ENCODE measurements at regions not wholly inside any gene's neighbourhood (a gene's known extent, or its start where the extent isn't known, plus 50 kb on each side); places are given as distances from the start of the nearest gene placed in this dataset.
"Not testable (repeated sequence)": the region's sequence is repeated elsewhere in the genome, so short reads cannot be mapped to it uniquely, and the experiment has no call there.

DNA sequence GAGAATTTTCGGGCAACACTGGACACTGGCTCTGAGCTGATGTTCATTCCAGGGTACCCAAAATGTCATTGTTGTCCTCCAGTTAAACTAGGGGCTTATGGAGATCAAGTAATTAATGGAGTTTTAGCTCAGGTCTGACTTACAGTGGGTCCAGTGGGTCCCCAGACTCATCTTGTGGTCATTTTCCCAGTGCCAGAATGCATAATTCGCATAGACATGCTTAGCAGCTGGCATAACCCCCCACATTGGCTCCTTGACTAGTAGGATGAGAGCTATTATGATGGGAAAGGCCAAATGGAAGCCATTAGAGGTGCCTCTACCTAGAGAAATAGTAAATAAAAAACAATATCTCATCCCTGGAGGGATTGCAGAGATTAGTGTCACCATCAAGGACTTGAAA, 818.9 kb downstream of the TMTC2 start:
- no peak for DNase-seq
- no peak overlapping the region for H3K4me3 ChIP-seq (ENCODE audit: low read length in 2 of 2)
- intact Hi-C loops (cut with DNase I): no loop called here
- ATAC-seq (ENCODE audit: low FRiP score): no peak
- WGBS, 2 donors: 91 to 94% methylated on average over 2 of the region's 2 CpGs
- H3K36me3 ChIP-seq (ENCODE audit: control insufficient read depth in 1 of 2, insufficient read depth in 2 of 2, low read length in 1 of 2): no peaks in the 10 kb centered on the region
- no peaks in the 10 kb centered on the region for H3K4me1 ChIP-seq (ENCODE audit: control insufficient read depth in 1 of 2, insufficient read depth in 2 of 2, low read length in 2 of 2)
- no peak overlapping the region for H3K27ac ChIP-seq (ENCODE audit: low read depth in 1 of 2, low read length in 2 of 2)
- H3K27me3 ChIP-seq (ENCODE audit: control insufficient read depth in 1 of 2, insufficient read depth in 2 of 2, low read length in 1 of 2): no peaks in the 10 kb centered on the region
- no peaks in the 10 kb centered on the region for H3K9me3 ChIP-seq (ENCODE audit: control insufficient read depth, low read length)

- DNase-seq: not testable (repeated sequence)
These were observed 813.2 kb downstream of the TMTC2 start for GRCh38 chr12:83499894-83500293.

DNA sequence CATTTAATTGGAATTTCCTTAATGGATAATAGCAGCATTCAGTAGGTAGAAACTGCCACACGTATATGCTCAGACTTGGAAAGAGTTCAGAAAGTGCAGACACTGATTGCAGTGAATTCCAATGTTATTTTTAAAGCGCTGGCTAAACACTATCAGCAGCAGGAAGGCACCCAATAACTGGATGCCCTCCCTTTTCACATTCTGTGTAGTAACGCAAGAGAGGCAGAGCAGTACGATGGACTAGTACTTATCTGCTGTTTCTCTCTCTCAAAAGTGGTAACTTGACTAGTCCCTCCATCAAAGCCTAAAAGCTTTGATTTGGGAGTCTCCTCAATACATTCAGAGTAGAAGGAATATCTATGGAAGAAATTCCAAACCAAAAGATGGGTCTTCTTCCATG, 791.0 kb downstream of the TMTC2 start:
- no peaks in the 10 kb centered on the region for H3K9me3 ChIP-seq (ENCODE audit: control insufficient read depth, low read length)
- no peaks in the 10 kb centered on the region for H3K36me3 ChIP-seq (ENCODE audit: control insufficient read depth in 1 of 2, insufficient read depth in 2 of 2, low read length in 1 of 2)
- 4 to 9% methylated on average over 4 of the region's 4 CpGs for WGBS, 2 donors
- no peak for ATAC-seq (ENCODE audit: low FRiP score)
- no peaks in the 10 kb centered on the region for H3K27me3 ChIP-seq (ENCODE audit: control insufficient read depth in 1 of 2, insufficient read depth in 2 of 2, low read length in 1 of 2)
- no peak overlapping the region for H3K4me3 ChIP-seq (ENCODE audit: low read length in 2 of 2)
- no peak overlapping the region for H3K27ac ChIP-seq (ENCODE audit: low read depth in 1 of 2, low read length in 2 of 2)
- no peak for DNase-seq
- H3K4me1 ChIP-seq (ENCODE audit: control insufficient read depth in 1 of 2, insufficient read depth in 2 of 2, low read length in 2 of 2): no peaks in the 10 kb centered on the region
- intact Hi-C loops (cut with DNase I): no loop called here

More at GRCh38 chr12:83499894-83500293, 813.2 kb downstream of the TMTC2 start:
- H3K36me3 ChIP-seq (ENCODE audit: control insufficient read depth in 1 of 2, insufficient read depth in 2 of 2, low read length in 1 of 2); H3K27me3 ChIP-seq (ENCODE audit: control insufficient read depth in 1 of 2, insufficient read depth in 2 of 2, low read length in 1 of 2); H3K9me3 ChIP-seq (ENCODE audit: control insufficient read depth, low read length); intact Hi-C loops (cut with DNase I); ATAC-seq (ENCODE audit: low FRiP score); H3K4me1 ChIP-seq (ENCODE audit: control insufficient read depth in 1 of 2, insufficient read depth in 2 of 2, low read length in 2 of 2); H3K4me3 ChIP-seq (ENCODE audit: low read length in 2 of 2); H3K27ac ChIP-seq (ENCODE audit: low read depth in 1 of 2, low read length in 2 of 2): not testable (repeated sequence)

DNA sequence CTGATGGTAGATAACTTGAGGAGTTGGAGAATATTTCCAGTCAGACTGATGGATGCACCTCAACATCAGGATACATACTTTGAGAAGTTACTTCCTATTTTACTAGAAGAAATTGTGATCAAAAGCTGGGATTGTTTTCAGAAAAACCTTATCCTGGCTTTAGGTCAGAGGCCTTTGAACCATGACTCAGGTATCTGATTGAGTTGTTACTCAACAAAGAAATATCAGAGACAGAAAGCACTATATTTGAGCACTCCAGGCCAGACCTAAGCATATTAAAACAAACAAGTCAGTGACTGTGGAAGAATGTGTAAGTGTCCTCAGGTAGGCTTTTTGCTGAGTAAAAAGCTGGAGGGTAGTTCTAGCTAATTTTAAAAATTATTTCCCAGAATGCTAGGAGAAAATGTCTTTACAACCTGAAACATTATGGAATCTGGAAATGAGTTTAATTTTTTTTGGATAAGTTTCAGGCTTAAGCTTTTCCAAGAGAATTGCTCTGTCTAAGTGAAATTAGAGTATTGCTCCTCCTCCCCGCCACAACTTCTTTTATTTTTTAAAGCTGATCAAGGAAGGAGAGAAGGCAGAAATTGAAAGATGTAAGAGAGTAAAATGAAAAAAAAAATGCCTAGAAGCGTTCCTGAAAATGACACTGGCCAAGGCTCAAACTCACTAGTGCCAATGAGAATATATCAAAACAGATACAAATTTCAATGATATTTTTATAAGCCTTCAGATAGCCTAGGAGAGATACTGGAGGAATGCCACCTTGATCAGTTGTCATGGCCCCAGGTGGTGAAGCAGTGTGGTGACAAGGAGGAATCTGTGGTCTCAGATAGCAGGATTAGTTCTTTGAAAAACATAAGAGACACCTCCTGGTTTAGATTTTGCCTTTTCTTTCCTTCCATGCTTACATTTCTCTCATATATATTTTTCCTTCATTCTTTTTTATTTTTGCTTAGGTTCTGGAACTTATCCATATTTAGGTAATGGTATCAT, 790.3 kb downstream of the TMTC2 start:
- intact Hi-C loops (cut with DNase I): no loop called here
- Histone ChIP-seq H3K9me3 (ENCODE audit: control insufficient read depth, low read length) (no peaks in the 10 kb centered on the region), H3K27me3 (ENCODE audit: control insufficient read depth in 1 of 2, insufficient read depth in 2 of 2, low read length in 1 of 2) (no peaks in the 10 kb centered on the region), H3K4me3 (ENCODE audit: low read length in 2 of 2) (no peak overlapping the region), H3K36me3 (ENCODE audit: control insufficient read depth in 1 of 2, insufficient read depth in 2 of 2, low read length in 1 of 2) (no peaks in the 10 kb centered on the region), H3K4me1 (ENCODE audit: control insufficient read depth in 1 of 2, insufficient read depth in 2 of 2, low read length in 2 of 2) (no peaks in the 10 kb centered on the region), H3K27ac (ENCODE audit: low read depth in 1 of 2, low read length in 2 of 2) (no peak overlapping the region)
- ATAC-seq (ENCODE audit: low FRiP score): no peak
- DNase-seq: no peak
- WGBS, 2 donors: 52 to 64% methylated on average over 2 of the region's 2 CpGs

- no peak for ATAC-seq (ENCODE audit: low FRiP score)
These were observed 789.3 kb downstream of the TMTC2 start for GRCh38 chr12:83476006-83476405.

GRCh38 chr12:83474369-83474768, 787.7 kb downstream of the TMTC2 start:
- intact Hi-C loops (cut with DNase I): no loop called here
- Histone ChIP-seq H3K4me1 (ENCODE audit: control insufficient read depth in 1 of 2, insufficient read depth in 2 of 2, low read length in 2 of 2) (no peaks in the 10 kb centered on the region), H3K27me3 (ENCODE audit: control insufficient read depth in 1 of 2, insufficient read depth in 2 of 2, low read length in 1 of 2) (no peaks in the 10 kb centered on the region), H3K36me3 (ENCODE audit: control insufficient read depth in 1 of 2, insufficient read depth in 2 of 2, low read length in 1 of 2) (no peaks in the 10 kb centered on the region), H3K4me3 (ENCODE audit: low read length in 2 of 2) (no peak overlapping the region), H3K27ac (ENCODE audit: low read depth in 1 of 2, low read length in 2 of 2) (no peak overlapping the region), H3K9me3 (ENCODE audit: control insufficient read depth, low read length) (no peaks in the 10 kb centered on the region)
- DNase-seq (no peak), ATAC-seq (ENCODE audit: low FRiP score) (no peak)
- 76 to 86% methylated on average over 2 of the region's 2 CpGs for WGBS, 2 donors

More at GRCh38 chr12:83476006-83476405, 789.3 kb downstream of the TMTC2 start:
- H3K4me1 ChIP-seq (ENCODE audit: control insufficient read depth in 1 of 2, insufficient read depth in 2 of 2, low read length in 2 of 2): no peaks in the 10 kb centered on the region
- no peaks in the 10 kb centered on the region for H3K36me3 ChIP-seq (ENCODE audit: control insufficient read depth in 1 of 2, insufficient read depth in 2 of 2, low read length in 1 of 2)
- H3K9me3 ChIP-seq (ENCODE audit: control insufficient read depth, low read length): no peaks in the 10 kb centered on the region
- DNase-seq: no peak
- no peak overlapping the region for H3K4me3 ChIP-seq (ENCODE audit: low read length in 2 of 2)
- intact Hi-C loops (cut with DNase I): no loop called here
- H3K27me3 ChIP-seq (ENCODE audit: control insufficient read depth in 1 of 2, insufficient read depth in 2 of 2, low read length in 1 of 2): no peaks in the 10 kb centered on the region
- no peak overlapping the region for H3K27ac ChIP-seq (ENCODE audit: low read depth in 1 of 2, low read length in 2 of 2)
- WGBS, 2 donors: 93 to 94% methylated on average over 1 of the region's 1 CpG

- 57 to 82% methylated on average over 3 of the region's 3 CpGs for WGBS, 2 donors
- H3K27me3 ChIP-seq (ENCODE audit: control insufficient read depth in 1 of 2, insufficient read depth in 2 of 2, low read length in 1 of 2): no peaks in the 10 kb centered on the region
- intact Hi-C loops (cut with DNase I): no loop called here
These were observed 786.8 kb downstream of the TMTC2 start for GRCh38 chr12:83473408-83474095.

GRCh38 chr12:83472772-83473171, 786.1 kb downstream of the TMTC2 start:
- H3K27me3 ChIP-seq (ENCODE audit: control insufficient read depth in 1 of 2, insufficient read depth in 2 of 2, low read length in 1 of 2): no peaks in the 10 kb centered on the region
- WGBS, 2 donors: 81 to 82% methylated on average over 3 of the region's 3 CpGs
- DNase-seq (no peak), ATAC-seq (ENCODE audit: low FRiP score) (no peak)
- no peaks in the 10 kb centered on the region for H3K9me3 ChIP-seq (ENCODE audit: control insufficient read depth, low read length)
- H3K4me3 ChIP-seq (ENCODE audit: low read length in 2 of 2): no peak overlapping the region
- no peaks in the 10 kb centered on the region for H3K4me1 ChIP-seq (ENCODE audit: control insufficient read depth in 1 of 2, insufficient read depth in 2 of 2, low read length in 2 of 2)
- H3K27ac ChIP-seq (ENCODE audit: low read depth in 1 of 2, low read length in 2 of 2): no peak overlapping the region
- intact Hi-C loops (cut with DNase I): no loop called here
- H3K36me3 ChIP-seq (ENCODE audit: control insufficient read depth in 1 of 2, insufficient read depth in 2 of 2, low read length in 1 of 2): no peaks in the 10 kb centered on the region

More at GRCh38 chr12:83473408-83474095, 786.8 kb downstream of the TMTC2 start:
- Histone ChIP-seq H3K4me1 (ENCODE audit: control insufficient read depth in 1 of 2, insufficient read depth in 2 of 2, low read length in 2 of 2) (no peaks in the 10 kb centered on the region), H3K36me3 (ENCODE audit: control insufficient read depth in 1 of 2, insufficient read depth in 2 of 2, low read length in 1 of 2) (no peaks in the 10 kb centered on the region), H3K4me3 (ENCODE audit: low read length in 2 of 2) (no peak overlapping the region), H3K9me3 (ENCODE audit: control insufficient read depth, low read length) (no peaks in the 10 kb centered on the region), H3K27ac (ENCODE audit: low read depth in 1 of 2, low read length in 2 of 2) (no peak overlapping the region)
- DNase-seq (no peak), ATAC-seq (ENCODE audit: low FRiP score) (no peak)
